Liver (tissue), 3 donors: ENCODE measurements at regions not wholly inside any gene's neighbourhood (a gene's known extent, or its start where the extent isn't known, plus 50 kb on each side); places are given as distances from the start of the nearest gene placed in this dataset.

Experiments used
- CTCF ChIP-seq: fragments of 150-350 bp; IDR thresholded peaks from 2 replicates; pipeline ENCODE4 v1.5.1; 2017; ENCODE audit warnings: improper control_type of control experiment, low read depth, low read length; ENCODE audit not compliant: missing input control
- EGR1 ChIP-seq, 2 donors: IDR thresholded peaks; 2 replicates each; pipeline ENCODE4 v1.6.1; 2016 to 2018; ENCODE audit warnings: antibody characterized with exemption in 2 of 2, low read depth in 2 of 2
- GABPA ChIP-seq, 2 donors: IDR thresholded peaks in 1 of 2; conservative IDR thresholded peaks in 1 of 2; 2 replicates each; pipeline ENCODE4 v1.6.1; 2016; ENCODE audit warnings: antibody characterized with exemption in 2 of 2, mild to moderate bottlenecking in 1 of 2, moderate library complexity in 1 of 2
- HNF4G ChIP-seq: IDR thresholded peaks from 2 replicates; pipeline ENCODE4 v1.6.1; 2016; ENCODE audit warnings: antibody characterized with exemption
- JUND ChIP-seq, 2 donors: IDR thresholded peaks; 2 replicates each; pipeline ENCODE4 v1.6.1; 2016; ENCODE audit warnings: antibody characterized with exemption in 2 of 2
- MAX ChIP-seq: IDR thresholded peaks from 2 replicates; pipeline ENCODE4 v1.6.1; 2016; ENCODE audit warnings: antibody characterized with exemption
- NR2F2 ChIP-seq: IDR thresholded peaks from 2 replicates; pipeline ENCODE4 v1.6.1; 2016; ENCODE audit warnings: antibody characterized with exemption
- RAD21 ChIP-seq, 2 donors: IDR thresholded peaks; 2 replicates each; pipeline ENCODE4 v1.6.1; 2016; ENCODE audit warnings: antibody characterized with exemption in 2 of 2, mild to moderate bottlenecking in 2 of 2
- REST ChIP-seq: IDR thresholded peaks from 2 replicates; pipeline ENCODE4 v1.6.1; 2016; ENCODE audit warnings: antibody characterized with exemption, mild to moderate bottlenecking
- SP1 ChIP-seq: IDR thresholded peaks from 2 replicates; pipeline ENCODE4 v1.6.1; 2018; ENCODE audit warnings: antibody characterized with exemption, mild to moderate bottlenecking
- TAF1 ChIP-seq: conservative IDR thresholded peaks from 2 replicates; pipeline ENCODE4 v1.6.1; 2016; ENCODE audit warnings: antibody characterized with exemption, mild to moderate bottlenecking
- YY1 ChIP-seq: IDR thresholded peaks from 2 replicates; pipeline ENCODE4 v1.6.1; 2016; ENCODE audit warnings: antibody characterized with exemption, mild to moderate bottlenecking
- ZBTB33 ChIP-seq: IDR thresholded peaks from 2 replicates; pipeline ENCODE4 v1.6.1; 2016; ENCODE audit warnings: antibody characterized with exemption
- donor health status: healthy.
- donor health status: healthy.

- TF ChIP-seq CTCF = no peak
- TF ChIP-seq MAX = no peak
- no peak for TF ChIP-seq NR2F2
- TF ChIP-seq REST = no peak
- TF ChIP-seq EGR1 (IDR thresholded peaks at IDR 0.05; ENCODE audit: low read depth in 2 of 2) = no peak
- no peak for TF ChIP-seq RAD21 (IDR thresholded peaks at IDR 0.05)
- TF ChIP-seq TAF1 = no peak
- no peak for TF ChIP-seq YY1
- TF ChIP-seq JUND (IDR thresholded peaks at IDR 0.05) = no peak
- no peak for TF ChIP-seq HNF4G
- TF ChIP-seq SP1 = no peak
- no peak for TF ChIP-seq ZBTB33
- no peak for TF ChIP-seq GABPA (IDR thresholded peaks at IDR 0.05 in 1 of 2, conservative IDR thresholded peaks at IDR 0.05 in 1 of 2)
Observed at GRCh38 chr12:124184456-124184855, 110.4 kb upstream of the RFLNA start.
